IMR-90 (cell line): ENCODE measurements at regions not wholly inside any gene's neighbourhood (a gene's known extent, or its start where the extent isn't known, plus 50 kb on each side); places are given as distances from the start of the nearest gene placed in this dataset.

Experiments used
- ATAC-seq: fragments of 200-7000 bp; cut with Tn5 transposase; 2 replicates; pipeline ENCODE4 v1.9.1; 2020; ENCODE audit warnings: low read depth, mild to moderate bottlenecking, moderate library complexity
- BruUV-seq: library from RNA; stranded (reverse); fragments of 400-500 nt; replicated peaks from 2 replicates; lab custom pipeline; 2021; lab: Mats Ljungman, UMichigan
- CTCF ChIA-PET: fragments of 300-600 bp; formaldehyde crosslinking; extraction: SDS; loops from one replicate; lab custom pipeline; 2021; ENCODE audit warnings: antibody characterized with exemption; lab: Yijun Ruan, JAX
- POLR2A ChIA-PET: fragments of 300-600 bp; sonication (Branson Sonifier 250); formaldehyde crosslinking; loops from one replicate; lab custom pipeline; 2022; ENCODE audit warnings: antibody characterized with exemption; ENCODE audit not compliant: unreplicated experiment; lab: Charles Lee
- DNase-seq: peaks from one replicate; pipeline ENCODE4 v3.0.0; 2013
- H2AFZ ChIP-seq: replicated peaks from 2 replicates; pipeline ENCODE3; 2013; ENCODE audit warnings: low read length, mild to moderate bottlenecking; ENCODE audit not compliant: poor library complexity
- H2AK5ac ChIP-seq: 2 replicates; pipeline ENCODE4 v1.6.1; 2013; ENCODE audit warnings: low read depth, low read length, inconsistent platforms
- H2AK9ac ChIP-seq: replicated peaks from 2 replicates; pipeline ENCODE3; 2013; ENCODE audit warnings: mild to moderate bottlenecking, low read depth, low read length, moderate library complexity; ENCODE audit not compliant: poor library complexity
- H2BK120ac ChIP-seq: 2 replicates; pipeline ENCODE4 v1.6.1; 2013; ENCODE audit warnings: low read depth, low read length, inconsistent platforms
- H2BK15ac ChIP-seq: 3 replicates; pipeline ENCODE4 v1.6.1; 2013; ENCODE audit warnings: low read depth, low read length, inconsistent platforms
- H2BK20ac ChIP-seq: 2 replicates; pipeline ENCODE4 v1.6.1; 2013; ENCODE audit warnings: low read depth, mild to moderate bottlenecking, inconsistent platforms, low read length, moderate library complexity
- H2BK5ac ChIP-seq: 2 replicates; pipeline ENCODE4 v1.6.1; 2013; ENCODE audit warnings: mild to moderate bottlenecking, low read depth, low read length, inconsistent platforms; ENCODE audit not compliant: poor library complexity, severe bottlenecking
- H3K14ac ChIP-seq: replicated peaks from 2 replicates; pipeline ENCODE4 v1.6.1; 2013; ENCODE audit warnings: low read depth, low read length, inconsistent platforms
- H3K18ac ChIP-seq: 2 replicates; pipeline ENCODE4 v1.6.1; 2013; ENCODE audit warnings: low read depth, low read length, control low read depth
- H3K23ac ChIP-seq: 2 replicates; pipeline ENCODE4 v1.6.1; 2013; ENCODE audit warnings: low read depth, low read length, inconsistent platforms
- H3K27ac ChIP-seq: 2 replicates; pipeline ENCODE4 v1.5.1; 2013; ENCODE audit warnings: mild to moderate bottlenecking, control low read depth, low read length; ENCODE audit not compliant: insufficient read depth
- H3K27me3 ChIP-seq: 2 replicates; pipeline ENCODE4 v1.6.1; 2013; ENCODE audit warnings: low read length; ENCODE audit not compliant: control insufficient read depth, insufficient read depth
- H3K36me3 ChIP-seq: 2 replicates; pipeline ENCODE4 v1.6.1; 2013; ENCODE audit warnings: low read length, mixed read lengths; ENCODE audit not compliant: control insufficient read depth, insufficient read depth
- H3K4ac ChIP-seq: 2 replicates; pipeline ENCODE4 v1.6.1; 2013; ENCODE audit warnings: low read depth, low read length, inconsistent platforms
- H3K4me1 ChIP-seq: 2 replicates; pipeline ENCODE4 v1.6.1; 2013; ENCODE audit warnings: low read length, mixed read lengths; ENCODE audit not compliant: control insufficient read depth, insufficient read depth
- H3K4me2 ChIP-seq: 2 replicates; pipeline ENCODE4 v1.6.1; 2013; ENCODE audit warnings: low read depth, mild to moderate bottlenecking, control low read depth, low read length, moderate library complexity
- H3K4me3 ChIP-seq: 2 replicates; pipeline ENCODE4 v1.5.1; 2013; ENCODE audit warnings: low read depth, mild to moderate bottlenecking, control low read depth, low read length, moderate library complexity; ENCODE audit not compliant: insufficient read depth
- H3K56ac ChIP-seq: 2 replicates; pipeline ENCODE4 v1.6.1; 2013; ENCODE audit warnings: low read length, inconsistent platforms; ENCODE audit not compliant: insufficient read depth; ENCODE audit errors: extremely low read depth
- H3K79me1 ChIP-seq, 2 experiments: 2 replicates each; pipeline ENCODE4 v1.6.1; 2013; ENCODE audit warnings: low read length in 2 of 2, inconsistent platforms in 1 of 2, low read depth in 1 of 2
- H3K9ac ChIP-seq: 2 replicates; pipeline ENCODE4 v1.6.1; 2013; ENCODE audit warnings: low read depth, low read length, control low read depth
- H3K9me1 ChIP-seq: 2 replicates; pipeline ENCODE4 v1.6.1; 2013; ENCODE audit warnings: low read length, inconsistent platforms; ENCODE audit not compliant: insufficient read depth
- H3K9me3 ChIP-seq: 2 replicates; pipeline ENCODE4 v1.6.1; 2013; ENCODE audit warnings: low read length; ENCODE audit not compliant: control insufficient read depth, insufficient read depth
- H4K20me1 ChIP-seq: 2 replicates; pipeline ENCODE4 v1.6.1; 2013; ENCODE audit warnings: low read length, inconsistent platforms; ENCODE audit not compliant: insufficient read depth
- H4K5ac ChIP-seq: 2 replicates; pipeline ENCODE4 v1.6.1; 2013; ENCODE audit warnings: mild to moderate bottlenecking, low read depth, low read length, control low read depth
- H4K8ac ChIP-seq, 2 experiments: 2 replicates each; pipeline ENCODE4 v1.6.1; 2013; ENCODE audit warnings: low read depth in 2 of 2, low read length in 2 of 2, control low read depth in 1 of 2, inconsistent platforms in 1 of 2
- H4K91ac ChIP-seq: 2 replicates; pipeline ENCODE4 v1.6.1; 2013; ENCODE audit warnings: low read depth, low read length, inconsistent platforms; ENCODE audit not compliant: insufficient read depth
- BHLHE40 ChIP-seq: fragments of 150-350 bp; IDR thresholded peaks from 2 replicates; pipeline ENCODE4 v1.6.1; 2016; ENCODE audit warnings: mild to moderate bottlenecking, low read depth, low read length
- CEBPB ChIP-seq: IDR thresholded peaks from 2 replicates; pipeline ENCODE4 v1.6.1; 2012; ENCODE audit warnings: low read depth, low read length, improper control_type of control experiment
- CHD1 ChIP-seq: IDR thresholded peaks from 2 replicates; pipeline ENCODE4 v1.6.1; 2012; ENCODE audit warnings: low read depth, low read length, improper control_type of control experiment
- ELK1 ChIP-seq: fragments of 150-350 bp; IDR thresholded peaks from 2 replicates; pipeline ENCODE4 v1.6.1; 2016; ENCODE audit warnings: low read depth, mild to moderate bottlenecking, low read length, moderate library complexity, borderline replicate concordance
- MAFK ChIP-seq: IDR thresholded peaks from 2 replicates; pipeline ENCODE4 v1.6.1; 2012; ENCODE audit warnings: low read depth, low read length, improper control_type of control experiment
- MAZ ChIP-seq: IDR thresholded peaks from 2 replicates; pipeline ENCODE4 v1.6.1; 2012; ENCODE audit warnings: low read depth, mild to moderate bottlenecking, low read length, improper control_type of control experiment, moderate library complexity, borderline replicate concordance
- MXI1 ChIP-seq: IDR thresholded peaks from 2 replicates; pipeline ENCODE4 v1.6.1; 2012; ENCODE audit warnings: low read depth, mild to moderate bottlenecking, low read length, moderate library complexity, borderline replicate concordance
- NFE2L2 ChIP-seq: fragments of 150-350 bp; IDR thresholded peaks from 2 replicates; pipeline ENCODE4 v1.6.1; 2016; ENCODE audit warnings: low read depth, mild to moderate bottlenecking, low read length
- POLR2A ChIP-seq: IDR thresholded peaks from 2 replicates; pipeline ENCODE4 v1.6.1; 2012; ENCODE audit warnings: mild to moderate bottlenecking, low read depth, low read length
- RAD21 ChIP-seq: IDR thresholded peaks from 2 replicates; pipeline ENCODE4 v1.6.1; 2012; ENCODE audit warnings: low read length, improper control_type of control experiment
- RCOR1 ChIP-seq: IDR thresholded peaks from 2 replicates; pipeline ENCODE4 v1.6.1; 2012; ENCODE audit warnings: mild to moderate bottlenecking, low read length, improper control_type of control experiment; ENCODE audit not compliant: insufficient replicate concordance
- RFX5 ChIP-seq: IDR thresholded peaks from 2 replicates; pipeline ENCODE4 v1.8.0; 2012; ENCODE audit warnings: low read depth, mild to moderate bottlenecking, low read length, moderate library complexity
- SMC3 ChIP-seq: fragments of 150-350 bp; IDR thresholded peaks from 2 replicates; pipeline ENCODE4 v1.6.1; 2016; ENCODE audit warnings: low read depth, mild to moderate bottlenecking, antibody characterized with exemption, low read length, moderate library complexity
- WGBS, 2 experiments: methylation state at CpG; one replicate each; pipeline versions ENCODE4 v1.1.5 to v1.1.7; 2013; ENCODE audit warnings: missing lambda C conversion rate in 2 of 2; ENCODE audit not compliant: insufficient read length in 1 of 2; ENCODE audit errors: extremely low coverage in 2 of 2; 5-methylcytosine and 5-hydroxymethylcytosine counted together
- dilution Hi-C: fragments of 300-500 bp; cut with HindIII; formaldehyde crosslinking; loops from one replicate; pipeline ENCODE4 v1.14.3; 2018; ENCODE audit warnings: low sequenced_read_pairs; ENCODE audit not compliant: unreplicated experiment
- in situ Hi-C: fragments of 300-500 bp; cut with MboI; formaldehyde crosslinking; loops from 3 replicates; pipeline ENCODE4 v1.14.3; 2019; ENCODE audit warnings: low sequenced_read_pairs, inconsistent platforms, mixed read lengths
- intact Hi-C: fragments of 100-400 bp; cut with micrococcal nuclease; formaldehyde crosslinking; loops from 2 replicates; pipeline ENCODE4 v1.10.0; 2022
- TF ChIP-seq, protein P1 (sequence below): conservative IDR thresholded peaks from 2 replicates; pipeline ENCODE4 v1.5.1; 2012; ENCODE audit warnings: mild to moderate bottlenecking, low read depth, low read length, improper control_type of control experiment
- TF ChIP-seq, protein P2 (sequence below): fragments of 150-350 bp; IDR thresholded peaks from 2 replicates; pipeline ENCODE4 v1.6.1; 2017; ENCODE audit warnings: mild to moderate bottlenecking, antibody characterized with exemption, low read length, low read depth

- Histone ChIP-seq H3K9ac (no peak overlapping the region), H4K91ac (no peak overlapping the region), H3K14ac (no peak overlapping the region), H2BK5ac (no peak overlapping the region), H3K9me3 (no peaks in the 10 kb centered on the region), H2BK20ac (no peak overlapping the region), H3K9me1 (no peaks in the 10 kb centered on the region), H3K18ac (no peak overlapping the region), H2AK9ac (no peak overlapping the region), H2BK15ac (no peak overlapping the region), H3K56ac (no peak overlapping the region), H3K4me1 (no peaks in the 10 kb centered on the region), H3K36me3 (no peaks in the 10 kb centered on the region), H3K27me3 (peaks cover 2% of the 10 kb centered on the region; the same call in 1 of the 2 replicates), H4K5ac (no peak overlapping the region), H2BK120ac (no peak overlapping the region), H4K8ac (no peak overlapping the region), H3K4me3 (no peak overlapping the region), H4K20me1 (no peaks in the 10 kb centered on the region), H2AFZ (no peak overlapping the region), H3K4ac (no peak overlapping the region), H3K27ac (no peak overlapping the region), H3K4me2 (no peak overlapping the region), H3K23ac (no peak overlapping the region), H3K79me1 (no peaks in the 10 kb centered on the region), H2AK5ac (no peak overlapping the region)
- POLR2A ChIA-PET = no interaction called here
- in situ Hi-C loops (no loop called here), intact Hi-C loops (loop anchor here (1.0 to 2.0 kb wide), 3 partner anchors 153 to 551 kb away; no protein-coding TSS in a partner anchor), dilution Hi-C loops (no loop called here)
- DNase-seq (peak; percentile 50), ATAC-seq (peak; percentile 83)
- BruUV-seq = no TSS peak
- WGBS, 2 experiments = no CpG with 5 or more reads among the region's 5 CpGs
- TF ChIP-seq POLR2A (no peak), SMC3 (peak; percentile 54), BHLHE40 (no peak), CHD1 (no peak), CEBPB (no peak), RCOR1 (no peak), ELK1 (no peak), MAFK (no peak), MAZ (no peak), MXI1 (no peak), RFX5 (no peak), RAD21 (peak; percentile 73), NFE2L2 (no peak)
- TF ChIP-seq, protein P1, sequence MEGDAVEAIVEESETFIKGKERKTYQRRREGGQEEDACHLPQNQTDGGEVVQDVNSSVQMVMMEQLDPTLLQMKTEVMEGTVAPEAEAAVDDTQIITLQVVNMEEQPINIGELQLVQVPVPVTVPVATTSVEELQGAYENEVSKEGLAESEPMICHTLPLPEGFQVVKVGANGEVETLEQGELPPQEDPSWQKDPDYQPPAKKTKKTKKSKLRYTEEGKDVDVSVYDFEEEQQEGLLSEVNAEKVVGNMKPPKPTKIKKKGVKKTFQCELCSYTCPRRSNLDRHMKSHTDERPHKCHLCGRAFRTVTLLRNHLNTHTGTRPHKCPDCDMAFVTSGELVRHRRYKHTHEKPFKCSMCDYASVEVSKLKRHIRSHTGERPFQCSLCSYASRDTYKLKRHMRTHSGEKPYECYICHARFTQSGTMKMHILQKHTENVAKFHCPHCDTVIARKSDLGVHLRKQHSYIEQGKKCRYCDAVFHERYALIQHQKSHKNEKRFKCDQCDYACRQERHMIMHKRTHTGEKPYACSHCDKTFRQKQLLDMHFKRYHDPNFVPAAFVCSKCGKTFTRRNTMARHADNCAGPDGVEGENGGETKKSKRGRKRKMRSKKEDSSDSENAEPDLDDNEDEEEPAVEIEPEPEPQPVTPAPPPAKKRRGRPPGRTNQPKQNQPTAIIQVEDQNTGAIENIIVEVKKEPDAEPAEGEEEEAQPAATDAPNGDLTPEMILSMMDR = peak; percentile 82
- TF ChIP-seq, protein P2, sequence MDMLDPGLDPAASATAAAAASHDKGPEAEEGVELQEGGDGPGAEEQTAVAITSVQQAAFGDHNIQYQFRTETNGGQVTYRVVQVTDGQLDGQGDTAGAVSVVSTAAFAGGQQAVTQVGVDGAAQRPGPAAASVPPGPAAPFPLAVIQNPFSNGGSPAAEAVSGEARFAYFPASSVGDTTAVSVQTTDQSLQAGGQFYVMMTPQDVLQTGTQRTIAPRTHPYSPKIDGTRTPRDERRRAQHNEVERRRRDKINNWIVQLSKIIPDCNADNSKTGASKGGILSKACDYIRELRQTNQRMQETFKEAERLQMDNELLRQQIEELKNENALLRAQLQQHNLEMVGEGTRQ = no peak
- CTCF ChIA-PET = interaction anchor here (0.5 to 3.0 kb wide), 9 partner anchors 9 to 231 kb away, joined by 3 to 16 read pairs (median 4); no protein-coding TSS in a partner anchor
These were observed 89.5 kb upstream of the CD53 start for GRCh38 chr1:110783292-110783918.
